NCI-H446 (cell line): ENCODE measurements at regions not wholly inside any gene's neighbourhood (a gene's known extent, or its start where the extent isn't known, plus 50 kb on each side); places are given as distances from the start of the nearest gene placed in this dataset.
"Not testable (repeated sequence)": the region's sequence is repeated elsewhere in the genome, so short reads cannot be mapped to it uniquely, and the experiment has no call there.

ENCODE experiments used
- DNase-seq, 2 experiments: peaks; one replicate each; lab custom pipeline; 2025; lab: John Stamatoyannopoulos, UW

GRCh38 chr6:170097505-170098427 lies 193.1 kb downstream of the DLL1 start:
- DNase-seq, result no peak

GRCh38 chr6:170096803-170097504 lies 193.9 kb downstream of the DLL1 start:
- no peak for DNase-seq

- no peak for DNase-seq
Observed at GRCh38 chr6:170096191-170096802, 194.6 kb downstream of the DLL1 start.

- no peak for DNase-seq
Observed at GRCh38 chr6:170095273-170095981, 195.5 kb downstream of the DLL1 start.

GRCh38 chr6:170094686-170095272 lies 196.1 kb downstream of the DLL1 start:
- no peak for DNase-seq

- no peak for DNase-seq
Observed at GRCh38 chr6:170093658-170094596, 197.0 kb downstream of the DLL1 start.

- no peak for DNase-seq
Observed at GRCh38 chr6:170093276-170093657, 197.6 kb downstream of the DLL1 start.

GRCh38 chr6:170092826-170093225 lies 198.1 kb downstream of the DLL1 start:
- no peak for DNase-seq

- no peak for DNase-seq
Observed at GRCh38 chr6:170091639-170092579, 199.0 kb downstream of the DLL1 start.

- DNase-seq, result no peak
Observed at GRCh38 chr6:170091000-170091638, 199.8 kb downstream of the DLL1 start.

GRCh38 chr6:170090561-170090960 lies 200.3 kb downstream of the DLL1 start:
- DNase-seq, result no peak

GRCh38 chr6:170089963-170090362 lies 200.9 kb downstream of the DLL1 start:
- no peak for DNase-seq

GRCh38 chr6:170088582-170088955 lies 202.3 kb downstream of the DLL1 start:
- DNase-seq, result no peak

GRCh38 chr6:170087941-170088581 lies 202.8 kb downstream of the DLL1 start:
- no peak for DNase-seq

GRCh38 chr6:170087421-170087780 lies 203.5 kb downstream of the DLL1 start:
- not testable (repeated sequence) for DNase-seq

GRCh38 chr6:170086639-170087420 lies 204.0 kb downstream of the DLL1 start:
- no peak for DNase-seq

- DNase-seq, result no peak
Observed at GRCh38 chr6:170085475-170086401, 205.1 kb downstream of the DLL1 start.
